OCI-LY1 (cell line): ENCODE measurements at regions not wholly inside any gene's neighbourhood (a gene's known extent, or its start where the extent isn't known, plus 50 kb on each side); places are given as distances from the start of the nearest gene placed in this dataset.
A peak's percentile ranks its signal among the peaks of the same experiment; 100 is the strongest.
"Not testable (repeated sequence)": the region's sequence is repeated elsewhere in the genome, so short reads cannot be mapped to it uniquely, and the experiment has no call there.

Experiments used
- H2AFZ ChIP-seq: fragments of 200-600 bp; sonication (generic), shearing (Covaris generic); 2 replicates; pipeline ENCODE4 v1.6.0; 2014; ENCODE audit warnings: antibody characterized with exemption, mild to moderate bottlenecking, low read length
- H3F3A ChIP-seq: fragments of 200-600 bp; sonication (generic), shearing (Covaris generic); 2 replicates; pipeline ENCODE4 v1.6.0; 2014; ENCODE audit warnings: mild to moderate bottlenecking, antibody characterized with exemption, low read length, moderate library complexity; ENCODE audit not compliant: insufficient read depth
- H3K27ac ChIP-seq: fragments of 200-600 bp; sonication (generic); 2 replicates; pipeline ENCODE4 v1.5.1; 2014; ENCODE audit warnings: low read length, mixed run types, mild to moderate bottlenecking, low read depth; ENCODE audit not compliant: poor library complexity, severe bottlenecking
- H3K27me3 ChIP-seq: fragments of 200-600 bp; sonication (generic); 2 replicates; pipeline ENCODE4 v1.6.0; 2014; ENCODE audit warnings: antibody characterized with exemption, mild to moderate bottlenecking, low read length, moderate library complexity; ENCODE audit not compliant: insufficient read depth
- H3K36me3 ChIP-seq: fragments of 200-600 bp; sonication (generic); 2 replicates; pipeline ENCODE4 v1.6.1; 2014; ENCODE audit warnings: mild to moderate bottlenecking, antibody characterized with exemption, low read length, moderate library complexity, mixed read lengths; ENCODE audit not compliant: insufficient read depth
- H3K4me1 ChIP-seq: fragments of 200-600 bp; sonication (generic); 2 replicates; pipeline ENCODE4 v1.5.1; 2014; ENCODE audit warnings: mild to moderate bottlenecking, low read length, moderate library complexity; ENCODE audit not compliant: insufficient read depth, severe bottlenecking
- H3K4me2 ChIP-seq: fragments of 200-600 bp; sonication (generic), shearing (Covaris generic); 2 replicates; pipeline ENCODE4 v1.6.1; 2014; ENCODE audit warnings: low read length
- H3K4me3 ChIP-seq: fragments of 200-600 bp; sonication (generic); 2 replicates; pipeline ENCODE4 v1.5.1; 2014; ENCODE audit warnings: low read length, low read depth, mild to moderate bottlenecking, mixed read lengths; ENCODE audit not compliant: poor library complexity, severe bottlenecking
- H3K79me2 ChIP-seq: fragments of 200-600 bp; shearing (Covaris generic); 2 replicates; pipeline ENCODE4 v1.6.1; 2016; ENCODE audit warnings: mixed run types, low read length, mixed read lengths; ENCODE audit not compliant: insufficient read depth
- H3K9ac ChIP-seq: fragments of 200-600 bp; sonication (generic), shearing (Covaris generic); 2 replicates; pipeline ENCODE4 v1.6.1; 2014; ENCODE audit warnings: mild to moderate bottlenecking, low read length, mixed read lengths
- H3K9me2 ChIP-seq: fragments of 200-600 bp; sonication (generic), shearing (Covaris generic); 2 replicates; pipeline ENCODE4 v1.6.1; 2014; ENCODE audit warnings: low read depth, mild to moderate bottlenecking, low read length, mixed read lengths
- H3K9me3 ChIP-seq: fragments of 200-600 bp; shearing (Covaris generic); 2 replicates; pipeline ENCODE4 v1.6.1; 2014; ENCODE audit warnings: low read length, mixed read lengths
- H4K20me1 ChIP-seq: fragments of 200-600 bp; sonication (generic), shearing (Covaris generic); 2 replicates; pipeline ENCODE4 v1.6.0; 2016; ENCODE audit warnings: mild to moderate bottlenecking, low read length; ENCODE audit not compliant: insufficient read depth
- EZH2 ChIP-seq: fragments of 200-600 bp; sonication (generic), shearing (Covaris generic); IDR thresholded peaks from 2 replicates; pipeline ENCODE4 v1.8.0; 2017; ENCODE audit warnings: borderline replicate concordance, mixed run types, mild to moderate bottlenecking, antibody characterized with exemption, low read length, moderate library complexity, mixed read lengths
- TF ChIP-seq, protein P1 (sequence below): fragments of 200-600 bp; sonication (generic), shearing (Covaris generic); IDR thresholded peaks from 2 replicates; pipeline ENCODE4 v1.5.1; 2017; ENCODE audit warnings: mild to moderate bottlenecking, antibody characterized with exemption, low read length, moderate library complexity, mixed read lengths

DNA sequence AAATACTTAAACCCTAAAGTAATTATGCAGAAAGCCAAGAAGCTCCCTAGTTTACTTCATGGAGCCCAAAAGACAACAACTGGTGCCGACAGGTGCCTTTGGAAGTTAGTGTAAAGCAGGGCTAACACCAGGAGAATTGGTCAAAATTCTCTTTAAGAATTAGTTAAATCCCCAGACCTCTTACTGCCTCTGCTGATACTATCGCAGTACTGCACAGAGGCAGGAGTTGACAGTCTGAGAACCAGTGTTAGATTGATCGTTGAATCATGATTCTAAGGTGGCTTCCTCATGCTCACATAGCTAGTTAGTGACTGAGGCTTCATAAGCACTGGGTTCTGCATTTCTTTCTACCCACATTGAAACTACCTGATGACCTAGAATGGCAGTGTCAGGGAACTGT lies 445.0 kb downstream of the XIRP2 start:
- no peaks in the 10 kb centered on the region for H3K4me1 ChIP-seq
- no peak overlapping the region for H3K27ac ChIP-seq

DNA sequence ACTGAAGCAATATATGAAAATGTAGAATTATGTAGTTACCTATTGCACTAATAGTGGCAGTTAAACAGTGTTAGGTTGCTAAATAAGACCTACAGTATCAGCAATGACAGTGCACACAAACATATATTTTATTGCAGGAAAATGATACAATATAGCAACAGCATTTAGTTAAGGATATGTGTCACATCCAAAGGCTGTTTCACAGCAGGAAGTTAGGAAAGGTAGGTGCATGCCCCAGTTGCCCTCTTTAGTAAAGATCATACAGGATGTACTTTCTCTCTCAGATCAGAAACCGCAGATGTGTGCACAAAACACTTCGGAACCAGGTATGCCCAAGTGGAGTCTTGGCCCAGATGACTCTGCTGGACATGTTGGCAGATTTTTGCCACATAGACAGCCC lies 444.1 kb downstream of the XIRP2 start:
- no peaks in the 10 kb centered on the region for H3K9me2 ChIP-seq
- H3K9me3 ChIP-seq, result no peaks in the 10 kb centered on the region
- no peak overlapping the region for H3K4me3 ChIP-seq
- no peak overlapping the region for H3K27ac ChIP-seq
- TF ChIP-seq, protein P1, sequence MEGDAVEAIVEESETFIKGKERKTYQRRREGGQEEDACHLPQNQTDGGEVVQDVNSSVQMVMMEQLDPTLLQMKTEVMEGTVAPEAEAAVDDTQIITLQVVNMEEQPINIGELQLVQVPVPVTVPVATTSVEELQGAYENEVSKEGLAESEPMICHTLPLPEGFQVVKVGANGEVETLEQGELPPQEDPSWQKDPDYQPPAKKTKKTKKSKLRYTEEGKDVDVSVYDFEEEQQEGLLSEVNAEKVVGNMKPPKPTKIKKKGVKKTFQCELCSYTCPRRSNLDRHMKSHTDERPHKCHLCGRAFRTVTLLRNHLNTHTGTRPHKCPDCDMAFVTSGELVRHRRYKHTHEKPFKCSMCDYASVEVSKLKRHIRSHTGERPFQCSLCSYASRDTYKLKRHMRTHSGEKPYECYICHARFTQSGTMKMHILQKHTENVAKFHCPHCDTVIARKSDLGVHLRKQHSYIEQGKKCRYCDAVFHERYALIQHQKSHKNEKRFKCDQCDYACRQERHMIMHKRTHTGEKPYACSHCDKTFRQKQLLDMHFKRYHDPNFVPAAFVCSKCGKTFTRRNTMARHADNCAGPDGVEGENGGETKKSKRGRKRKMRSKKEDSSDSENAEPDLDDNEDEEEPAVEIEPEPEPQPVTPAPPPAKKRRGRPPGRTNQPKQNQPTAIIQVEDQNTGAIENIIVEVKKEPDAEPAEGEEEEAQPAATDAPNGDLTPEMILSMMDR, result no peak
- no peaks in the 10 kb centered on the region for H3K4me1 ChIP-seq
- H2AFZ ChIP-seq, result no peak overlapping the region
- no peak overlapping the region for H3K4me2 ChIP-seq
- H3K9ac ChIP-seq, result no peak overlapping the region
- no peaks in the 10 kb centered on the region for H3F3A ChIP-seq
- no peaks in the 10 kb centered on the region for H3K79me2 ChIP-seq
- no peaks in the 10 kb centered on the region for H3K27me3 ChIP-seq
- no peaks in the 10 kb centered on the region for H4K20me1 ChIP-seq
- H3K36me3 ChIP-seq, result no peaks in the 10 kb centered on the region

More for the DNA sequence above, 445.0 kb downstream of the XIRP2 start:
- H3K27me3 ChIP-seq, result no peaks in the 10 kb centered on the region
- H2AFZ ChIP-seq, result no peak overlapping the region
- H3K9me2 ChIP-seq, result no peaks in the 10 kb centered on the region
- no peaks in the 10 kb centered on the region for H3K36me3 ChIP-seq
- H3F3A ChIP-seq, result no peaks in the 10 kb centered on the region
- no peaks in the 10 kb centered on the region for H3K9me3 ChIP-seq
- no peak for TF ChIP-seq EZH2
- TF ChIP-seq, protein P1, result no peak
- H3K4me3 ChIP-seq, result no peak overlapping the region
- no peaks in the 10 kb centered on the region for H4K20me1 ChIP-seq
- H3K79me2 ChIP-seq, result no peaks in the 10 kb centered on the region
- H3K9ac ChIP-seq, result no peak overlapping the region
- no peak overlapping the region for H3K4me2 ChIP-seq

DNA sequence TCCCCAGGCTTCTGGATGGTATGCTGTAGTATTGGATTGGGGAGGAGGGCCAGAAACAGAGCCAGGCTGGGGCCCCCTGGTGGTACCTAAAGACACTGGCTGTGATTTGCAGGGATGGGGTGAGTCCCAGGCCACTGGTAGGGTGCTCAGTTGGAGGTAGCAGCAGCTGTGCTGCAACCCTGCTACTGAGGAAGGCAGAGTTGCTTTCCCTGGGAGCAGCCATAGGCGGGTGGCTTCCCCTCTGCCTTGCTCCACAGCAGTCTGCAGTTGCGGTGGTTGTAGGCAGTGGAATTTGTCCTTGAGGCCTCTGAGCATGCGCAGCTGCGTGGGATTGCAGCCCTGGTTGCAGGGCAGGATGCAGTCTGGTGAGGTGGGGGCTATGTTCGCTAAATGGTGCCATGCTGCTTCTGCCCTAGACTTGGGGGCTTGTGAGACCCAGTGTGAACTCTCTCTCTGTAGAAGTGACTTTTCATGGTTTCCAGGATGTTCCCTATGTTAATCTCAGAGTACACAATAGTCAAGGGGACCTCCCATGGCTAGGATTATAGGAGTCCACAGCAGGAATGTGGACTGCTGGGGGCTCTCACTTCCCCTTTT lies 443.5 kb downstream of the XIRP2 start:
- Histone ChIP-seq H3K9ac (no peak overlapping the region), H4K20me1 (no peaks in the 10 kb centered on the region), H3K4me3 (no peak overlapping the region), H3K9me3 (no peaks in the 10 kb centered on the region), H3K27ac (no peak overlapping the region), H3K4me1 (no peaks in the 10 kb centered on the region), H3K4me2 (no peak overlapping the region), H3K79me2 (no peaks in the 10 kb centered on the region), H3F3A (no peaks in the 10 kb centered on the region), H2AFZ (no peak overlapping the region), H3K36me3 (no peaks in the 10 kb centered on the region), H3K9me2 (no peaks in the 10 kb centered on the region), H3K27me3 (no peaks in the 10 kb centered on the region)
- TF ChIP-seq, protein P1, result peak; percentile 37
- no peak for TF ChIP-seq EZH2

DNA sequence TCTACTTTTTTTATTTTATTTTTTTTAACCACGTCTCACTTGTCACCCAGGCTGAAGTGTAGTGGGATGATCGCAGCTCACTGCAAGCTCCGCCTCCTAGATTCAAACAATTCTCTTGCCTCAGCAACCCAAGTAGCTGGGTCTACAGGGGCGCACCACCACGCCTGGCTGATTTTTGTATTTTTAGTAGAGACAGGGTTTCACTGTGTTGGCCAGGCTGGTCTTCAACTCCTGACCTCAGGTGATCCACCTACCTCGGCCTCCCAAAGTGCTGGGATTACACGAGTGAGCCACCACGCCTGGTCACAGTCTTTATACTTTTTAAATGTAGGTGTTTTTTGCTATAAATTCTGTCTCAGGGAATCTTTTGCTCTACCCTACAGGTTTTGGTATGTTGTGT lies 440.5 kb downstream of the XIRP2 start:
- not testable (repeated sequence) for H3F3A ChIP-seq, H3K27ac ChIP-seq, H3K36me3 ChIP-seq, H3K9ac ChIP-seq, H4K20me1 ChIP-seq, H3K27me3 ChIP-seq, H3K9me2 ChIP-seq, H3K4me3 ChIP-seq, H3K79me2 ChIP-seq, H3K4me2 ChIP-seq, H3K4me1 ChIP-seq, H2AFZ ChIP-seq, H3K9me3 ChIP-seq
